HG02623 (cell line): ENCODE measurements at regions not wholly inside any gene's neighbourhood (a gene's known extent, or its start where the extent isn't known, plus 50 kb on each side); places are given as distances from the start of the nearest gene placed in this dataset.

Experiments
- ATAC-seq: cut with Tn5 transposase; IDR thresholded peaks from one replicate; pipeline ENCODE4 v1.9.1; 2021; ENCODE audit warnings: moderate library complexity; ENCODE audit not compliant: unreplicated experiment

GRCh38 chr18:28961669-28962228, 784.8 kb upstream of the CDH2 start:
- ATAC-seq, result no peak

- no peak for ATAC-seq
These were observed 783.2 kb upstream of the CDH2 start for GRCh38 chr18:28960146-28960545.

GRCh38 chr18:28952339-28952738, 775.4 kb upstream of the CDH2 start:
- ATAC-seq, result no peak

- no peak for ATAC-seq
These were observed 771.0 kb upstream of the CDH2 start for GRCh38 chr18:28947900-28948299.

- ATAC-seq, result no peak
These were observed 769.5 kb upstream of the CDH2 start for GRCh38 chr18:28946471-28946870.

- no peak for ATAC-seq
These were observed 746.0 kb upstream of the CDH2 start for GRCh38 chr18:28922936-28923335.

- ATAC-seq, result no peak
These were observed 739.5 kb upstream of the CDH2 start for GRCh38 chr18:28916456-28916855.

GRCh38 chr18:28905509-28905908, 728.6 kb upstream of the CDH2 start:
- ATAC-seq, result no peak

- no peak for ATAC-seq
These were observed 727.9 kb upstream of the CDH2 start for GRCh38 chr18:28904789-28905364.

- ATAC-seq, result no peak
These were observed 726.4 kb upstream of the CDH2 start for GRCh38 chr18:28903306-28903705.

GRCh38 chr18:28890791-28891190, 713.9 kb upstream of the CDH2 start:
- no peak for ATAC-seq

GRCh38 chr18:28884304-28884703, 707.4 kb upstream of the CDH2 start:
- ATAC-seq, result no peak

GRCh38 chr18:28880856-28881255, 703.9 kb upstream of the CDH2 start:
- no peak for ATAC-seq

GRCh38 chr18:28875059-28875458, 698.1 kb upstream of the CDH2 start:
- no peak for ATAC-seq

GRCh38 chr18:28863396-28863795, 686.5 kb upstream of the CDH2 start:
- ATAC-seq, result no peak

- no peak for ATAC-seq
These were observed 681.3 kb upstream of the CDH2 start for GRCh38 chr18:28858248-28858647.

GRCh38 chr18:28855989-28856388, 679.1 kb upstream of the CDH2 start:
- ATAC-seq, result no peak

GRCh38 chr18:28855524-28855923, 678.6 kb upstream of the CDH2 start:
- no peak for ATAC-seq

- no peak for ATAC-seq
These were observed 678.0 kb upstream of the CDH2 start for GRCh38 chr18:28854964-28855363.

- ATAC-seq, result no peak
These were observed 670.0 kb upstream of the CDH2 start for GRCh38 chr18:28846958-28847357.

- no peak for ATAC-seq
These were observed 660.2 kb upstream of the CDH2 start for GRCh38 chr18:28837100-28837499.

- ATAC-seq, result no peak
These were observed 658.0 kb upstream of the CDH2 start for GRCh38 chr18:28834889-28835288.

- ATAC-seq, result no peak
These were observed 655.0 kb upstream of the CDH2 start for GRCh38 chr18:28831908-28832307.
